HCT116 (cell line): ENCODE measurements at regions not wholly inside any gene's neighbourhood (a gene's known extent, or its start where the extent isn't known, plus 50 kb on each side); places are given as distances from the start of the nearest gene placed in this dataset.

ENCODE experiments used
- ATAC-seq: fragments of 200-7000 bp; cut with Tn5 transposase; 2 replicates; pipeline ENCODE4 v1.9.1; 2020; ENCODE audit warnings: mild to moderate bottlenecking, moderate library complexity
- BruUV-seq: library from RNA; stranded (reverse); fragments of 400-500 nt; replicated peaks from 2 replicates; lab custom pipeline; 2021; lab: Mats Ljungman, UMichigan
- CTCF ChIA-PET: fragments of 300-600 bp; sonication (Branson Sonifier 250); formaldehyde crosslinking; loops from one replicate; lab custom pipeline; 2021; ENCODE audit warnings: antibody characterized with exemption; lab: Charles Lee
- POLR2A ChIA-PET: fragments of 300-600, 350-600 bp; sonication (Branson Sonifier 250); formaldehyde crosslinking; loops from one replicate; lab custom pipeline; 2021; ENCODE audit warnings: antibody characterized with exemption; lab: Charles Lee
- RAD21 ChIA-PET, 2 experiments: fragments of 300-600 bp; sonication (Branson Sonifier 250); formaldehyde crosslinking; loops; one replicate each; lab custom pipeline; 2023; ENCODE audit warnings: low total read pairs in 2 of 2; ENCODE audit not compliant: uncharacterized antibody in 2 of 2, unreplicated experiment in 2 of 2, low non-redundant PET in 1 of 2; lab: Charles Lee
- DNase-seq: peaks from one replicate; pipeline ENCODE4 v3.0.0-alpha.2; 2010; ENCODE audit warnings: low read depth, low spot score
- H2AFZ ChIP-seq: fragments of 200-600 bp; shearing (Covaris generic), sonication (generic); 2 replicates; pipeline ENCODE4 v1.6.1; 2017; ENCODE audit warnings: low read depth, mixed run types, mixed read lengths, antibody characterized with exemption, low read length; ENCODE audit not compliant: poor library complexity, severe bottlenecking
- H3K27ac ChIP-seq: 2 replicates; pipeline ENCODE4 v1.5.1; 2012; ENCODE audit warnings: low read depth, low read length
- H3K27me3 ChIP-seq: fragments of 200-600 bp; sonication (generic); 2 replicates; pipeline ENCODE4 v1.6.1; 2016; ENCODE audit warnings: mixed run types, low read length, mixed read lengths; ENCODE audit not compliant: insufficient read depth
- H3K36me3 ChIP-seq, 2 experiments: fragments of 200-500 bp in 1 of 2; fragments of 200-600 bp in 1 of 2; sonication (Bioruptor generic) in 1 of 2; sonication (generic) in 1 of 2; 2 replicates each; pipeline versions ENCODE4 v1.5.1 to v1.6.1; 2014 to 2016; ENCODE audit warnings: low read length in 2 of 2, inconsistent platforms in 1 of 2, mixed read lengths in 1 of 2, mixed run types in 1 of 2; ENCODE audit not compliant: insufficient read depth in 2 of 2, control insufficient read depth in 1 of 2
- H3K4me1 ChIP-seq, 2 experiments: fragments of 200-600 bp in 1 of 2; sonication (generic) in 1 of 2; 2 replicates each; pipeline versions ENCODE4 v1.5.1 to v1.6.1; 2012 to 2017; ENCODE audit warnings: low read length in 2 of 2, inconsistent platforms in 1 of 2, mild to moderate bottlenecking in 1 of 2, mixed read lengths in 1 of 2, mixed run types in 1 of 2, moderate library complexity in 1 of 2; ENCODE audit not compliant: insufficient read depth in 2 of 2, control insufficient read depth in 1 of 2
- H3K4me2 ChIP-seq: fragments of 200-600 bp; sonication (generic); 2 replicates; pipeline ENCODE4 v1.6.1; 2017; ENCODE audit warnings: mixed run types, low read length, mixed read lengths
- H3K4me3 ChIP-seq, 2 experiments: fragments of 200-600 bp in 1 of 2; sonication (generic) in 1 of 2; replicated peaks in 1 of 2; 2 replicates each; pipeline ENCODE4 v1.5.1; 2011 to 2016; ENCODE audit warnings: low read length in 2 of 2, control low read depth in 1 of 2, low read depth in 1 of 2, mild to moderate bottlenecking in 1 of 2, mixed read lengths in 1 of 2, mixed run types in 1 of 2
- H3K79me2 ChIP-seq: fragments of 200-600 bp; sonication (generic); 2 replicates; pipeline ENCODE4 v1.6.1; 2017; ENCODE audit warnings: mild to moderate bottlenecking, mixed run types, low read length, moderate library complexity, mixed read lengths; ENCODE audit not compliant: insufficient read depth
- H3K9ac ChIP-seq: fragments of 200-600 bp; sonication (generic); 2 replicates; pipeline ENCODE4 v1.6.1; 2016; ENCODE audit warnings: low read length, mixed read lengths
- H3K9me2 ChIP-seq: fragments of 200-600 bp; sonication (generic), shearing (Covaris generic); 2 replicates; pipeline ENCODE4 v1.6.1; 2017; ENCODE audit warnings: mixed run types, mild to moderate bottlenecking, moderate library complexity; ENCODE audit not compliant: insufficient read depth
- H3K9me3 ChIP-seq, 2 experiments: fragments of 200-500 bp in 1 of 2; fragments of 200-600 bp in 1 of 2; sonication (Bioruptor generic) in 1 of 2; sonication (generic) in 1 of 2; 2 replicates each; pipeline ENCODE4 v1.6.1; 2014 to 2017; ENCODE audit warnings: low read length in 2 of 2, mixed read lengths in 2 of 2, inconsistent platforms in 1 of 2, low read depth in 1 of 2, mild to moderate bottlenecking in 1 of 2, mixed run types in 1 of 2, moderate library complexity in 1 of 2; ENCODE audit not compliant: control insufficient read depth in 1 of 2, insufficient read depth in 1 of 2
- H4K20me1 ChIP-seq: fragments of 200-600 bp; sonication (generic), shearing (Covaris generic); 2 replicates; pipeline ENCODE4 v1.6.1; 2017; ENCODE audit warnings: mixed run types, mild to moderate bottlenecking, moderate library complexity; ENCODE audit not compliant: insufficient read depth
- CBX3 ChIP-seq: IDR thresholded peaks from 2 replicates; pipeline ENCODE4 v1.6.1; 2012; ENCODE audit warnings: low read depth
- CEBPB ChIP-seq: IDR thresholded peaks from 2 replicates; pipeline ENCODE4 v1.6.1; 2012; ENCODE audit warnings: low read depth
- CTCF ChIP-seq, 3 experiments: fragments of 200-600 bp in 1 of 3; sonication (generic) in 1 of 3; IDR thresholded peaks in 2 of 3; conservative IDR thresholded peaks in 1 of 3; 2 replicates each; pipeline ENCODE4 v1.5.1; 2012 to 2017; ENCODE audit warnings: low read depth in 2 of 3, low read length in 2 of 3, antibody characterized with exemption in 1 of 3, borderline replicate concordance in 1 of 3, control low read depth in 1 of 3, mild to moderate bottlenecking in 1 of 3, mixed read lengths in 1 of 3, mixed run types in 1 of 3, moderate library complexity in 1 of 3; ENCODE audit not compliant: insufficient read depth in 1 of 3
- EGR1 ChIP-seq: IDR thresholded peaks from 2 replicates; pipeline ENCODE4 v1.6.1; 2012; ENCODE audit warnings: low read depth
- EZH2 ChIP-seq: fragments of 200-600 bp; sonication (generic); IDR thresholded peaks from 2 replicates; pipeline ENCODE4 v1.6.1; 2017; ENCODE audit warnings: antibody characterized with exemption, mixed run types
- FOSL1 ChIP-seq: IDR thresholded peaks from 2 replicates; pipeline ENCODE4 v1.6.1; 2012; ENCODE audit warnings: low read depth
- JUND ChIP-seq: IDR thresholded peaks from 2 replicates; pipeline ENCODE4 v1.6.1; 2012
- REST ChIP-seq: IDR thresholded peaks from 2 replicates; pipeline ENCODE4 v1.6.1; 2012; ENCODE audit warnings: low read depth
- SIN3A ChIP-seq: IDR thresholded peaks from 2 replicates; pipeline ENCODE4 v1.6.1; 2012; ENCODE audit warnings: low read depth
- SRF ChIP-seq: IDR thresholded peaks from 2 replicates; pipeline ENCODE4 v1.6.1; 2012; ENCODE audit warnings: low read depth
- TCF7L2 ChIP-seq: IDR thresholded peaks from 2 replicates; pipeline ENCODE4 v1.7.0; 2011; ENCODE audit warnings: borderline replicate concordance, inconsistent platforms; ENCODE audit not compliant: insufficient read depth, insufficient read length; ENCODE audit errors: extremely low read depth
- YY1 ChIP-seq: IDR thresholded peaks from 2 replicates; pipeline ENCODE4 v1.6.1; 2011; ENCODE audit warnings: low read length, low read depth, moderate library complexity, mild to moderate bottlenecking; ENCODE audit not compliant: insufficient replicate concordance; ENCODE audit errors: extremely low read depth
- ZNF274 ChIP-seq: fragments of 200-500 bp; sonication (Bioruptor generic); IDR thresholded peaks from 2 replicates; pipeline ENCODE4 v1.6.1; 2014; ENCODE audit warnings: mild to moderate bottlenecking, low read depth, low read length, inconsistent platforms
- intact Hi-C: fragments of 100-400 bp; cut with micrococcal nuclease; formaldehyde crosslinking; loops from 2 replicates; pipeline ENCODE4 v1.10.0; 2022
- TF ChIP-seq, protein P1 (sequence below): IDR thresholded peaks from 2 replicates; pipeline ENCODE4 v1.6.1; 2012
- TF ChIP-seq, protein P2 (sequence below): IDR thresholded peaks from 2 replicates; pipeline ENCODE4 v1.6.1; 2011; ENCODE audit warnings: mild to moderate bottlenecking, low read length, moderate library complexity; ENCODE audit not compliant: insufficient replicate concordance; ENCODE audit errors: extremely low read depth
- TF ChIP-seq, protein P3 (sequence below): IDR thresholded peaks from 2 replicates; pipeline ENCODE4 v1.6.1; 2012

GRCh38 chr1:72693899-72694298 is 411.6 kb upstream of the NEGR1 start:
- BruUV-seq = no TSS peak
- H3K9ac ChIP-seq = no peak overlapping the region
- no peaks in the 10 kb centered on the region for H4K20me1 ChIP-seq
- DNase-seq = no peak
- POLR2A ChIA-PET = no interaction called here
- CTCF ChIA-PET = no interaction called here
- no peak overlapping the region for H3K27ac ChIP-seq
- H3K27me3 ChIP-seq = no peaks in the 10 kb centered on the region
- TF ChIP-seq TCF7L2 (no peak), SIN3A (no peak), CTCF (IDR thresholded peaks at IDR 0.05 in 2 of 3, conservative IDR thresholded peaks at IDR 0.05 in 1 of 3; ENCODE audit: borderline replicate concordance in 1 of 3, insufficient read depth in 1 of 3, low read depth in 2 of 3, low read length in 2 of 3) (no peak), REST (no peak), ZNF274 (no peak), EGR1 (no peak), YY1 (no peak), CEBPB (no peak), SRF (no peak), FOSL1 (no peak), JUND (no peak), CBX3 (no peak), EZH2 (no peak)
- TF ChIP-seq, protein P1, sequence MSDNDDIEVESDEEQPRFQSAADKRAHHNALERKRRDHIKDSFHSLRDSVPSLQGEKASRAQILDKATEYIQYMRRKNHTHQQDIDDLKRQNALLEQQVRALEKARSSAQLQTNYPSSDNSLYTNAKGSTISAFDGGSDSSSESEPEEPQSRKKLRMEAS = no peak
- TF ChIP-seq, protein P2, sequence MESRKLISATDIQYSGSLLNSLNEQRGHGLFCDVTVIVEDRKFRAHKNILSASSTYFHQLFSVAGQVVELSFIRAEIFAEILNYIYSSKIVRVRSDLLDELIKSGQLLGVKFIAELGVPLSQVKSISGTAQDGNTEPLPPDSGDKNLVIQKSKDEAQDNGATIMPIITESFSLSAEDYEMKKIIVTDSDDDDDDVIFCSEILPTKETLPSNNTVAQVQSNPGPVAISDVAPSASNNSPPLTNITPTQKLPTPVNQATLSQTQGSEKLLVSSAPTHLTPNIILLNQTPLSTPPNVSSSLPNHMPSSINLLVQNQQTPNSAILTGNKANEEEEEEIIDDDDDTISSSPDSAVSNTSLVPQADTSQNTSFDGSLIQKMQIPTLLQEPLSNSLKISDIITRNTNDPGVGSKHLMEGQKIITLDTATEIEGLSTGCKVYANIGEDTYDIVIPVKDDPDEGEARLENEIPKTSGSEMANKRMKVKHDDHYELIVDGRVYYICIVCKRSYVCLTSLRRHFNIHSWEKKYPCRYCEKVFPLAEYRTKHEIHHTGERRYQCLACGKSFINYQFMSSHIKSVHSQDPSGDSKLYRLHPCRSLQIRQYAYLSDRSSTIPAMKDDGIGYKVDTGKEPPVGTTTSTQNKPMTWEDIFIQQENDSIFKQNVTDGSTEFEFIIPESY = no peak
- TF ChIP-seq, protein P3, sequence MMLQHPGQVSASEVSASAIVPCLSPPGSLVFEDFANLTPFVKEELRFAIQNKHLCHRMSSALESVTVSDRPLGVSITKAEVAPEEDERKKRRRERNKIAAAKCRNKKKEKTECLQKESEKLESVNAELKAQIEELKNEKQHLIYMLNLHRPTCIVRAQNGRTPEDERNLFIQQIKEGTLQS = no peak
- TF ChIP-seq, all 23 proteins: peak for 0
- no peak overlapping the region for H3K4me3 ChIP-seq
- no peaks in the 10 kb centered on the region for H3K4me1 ChIP-seq
- H2AFZ ChIP-seq = no peak overlapping the region
- no peaks in the 10 kb centered on the region for H3K9me2 ChIP-seq
- H3K9me3 ChIP-seq = peaks cover 18 to 21% of the 10 kb centered on the region in 2 experiments; a peak in 2 of 4 replicates
- RAD21 ChIA-PET = no interaction called here
- no peak overlapping the region for H3K4me2 ChIP-seq
- intact Hi-C loops = no loop called here
- ATAC-seq = no peak
- H3K79me2 ChIP-seq = no peaks in the 10 kb centered on the region
- H3K36me3 ChIP-seq = no peaks in the 10 kb centered on the region
